Muscle of leg (tissue), 3 donors: ENCODE measurements at regions not wholly inside any gene's neighbourhood (a gene's known extent, or its start where the extent isn't known, plus 50 kb on each side); places are given as distances from the start of the nearest gene placed in this dataset.

Experiments used
- DNase-seq: peaks from one replicate; pipeline ENCODE4 v3.0.0; 2013
- H3K27ac ChIP-seq: one replicate; pipeline ENCODE4 v1.5.1; 2013; ENCODE audit warnings: mild to moderate bottlenecking, low read length, control low read depth
- H3K27me3 ChIP-seq: one replicate; pipeline ENCODE4 v1.6.1; 2013; ENCODE audit warnings: low read length; ENCODE audit not compliant: control insufficient read depth, insufficient read depth
- H3K36me3 ChIP-seq: one replicate; pipeline ENCODE4 v1.6.1; 2013; ENCODE audit warnings: low read length; ENCODE audit not compliant: control insufficient read depth, insufficient read depth
- H3K4me1 ChIP-seq: one replicate; pipeline ENCODE4 v1.6.1; 2013; ENCODE audit warnings: low read length; ENCODE audit not compliant: control insufficient read depth, insufficient read depth
- H3K4me3 ChIP-seq: one replicate; pipeline ENCODE4 v1.5.1; 2013; ENCODE audit warnings: low read length, control low read depth
- H3K9me3 ChIP-seq: replicated peaks from 2 replicates; pipeline ENCODE4 v1.6.1; 2013; ENCODE audit warnings: low read depth, low read length; ENCODE audit not compliant: control insufficient read depth
- WGBS: methylation state at CpG from one replicate; pipeline ENCODE4 v1.1.5; 2013; ENCODE audit warnings: missing lambda C conversion rate; ENCODE audit not compliant: insufficient coverage; 5-methylcytosine and 5-hydroxymethylcytosine counted together

- Histone ChIP-seq H3K27me3 (no peaks in the 10 kb centered on the region), H3K9me3 (no peaks in the 10 kb centered on the region), H3K27ac (no peak overlapping the region), H3K4me3 (no peak overlapping the region), H3K4me1 (no peaks in the 10 kb centered on the region), H3K36me3 (no peaks in the 10 kb centered on the region)
- no peak for DNase-seq
- no CpG with 5 or more reads among the region's 3 CpGs for WGBS
Observed at GRCh38 chr16:62602790-62603189, 566.6 kb upstream of the CDH8 start.

DNA sequence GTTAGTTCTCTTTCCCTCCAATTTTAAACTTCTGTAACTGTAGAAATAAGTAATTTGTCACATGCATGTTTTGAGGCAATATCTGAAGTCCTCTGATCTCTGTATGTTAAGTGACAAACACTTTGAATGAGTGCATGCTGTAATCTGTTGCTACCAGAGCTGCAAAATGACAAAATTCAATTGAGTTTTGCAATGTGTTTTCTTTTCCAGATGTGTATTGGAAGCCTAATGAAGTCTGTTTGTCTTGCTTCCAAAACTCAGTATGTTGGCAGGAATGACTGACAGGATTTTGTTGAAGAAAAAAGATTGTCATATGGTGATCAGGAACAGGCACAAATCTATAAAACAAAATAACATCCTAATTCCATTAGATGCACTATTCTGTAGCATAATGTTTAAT, 561.6 kb upstream of the CDH8 start:
- DNase-seq, result peak; percentile 46

DNA sequence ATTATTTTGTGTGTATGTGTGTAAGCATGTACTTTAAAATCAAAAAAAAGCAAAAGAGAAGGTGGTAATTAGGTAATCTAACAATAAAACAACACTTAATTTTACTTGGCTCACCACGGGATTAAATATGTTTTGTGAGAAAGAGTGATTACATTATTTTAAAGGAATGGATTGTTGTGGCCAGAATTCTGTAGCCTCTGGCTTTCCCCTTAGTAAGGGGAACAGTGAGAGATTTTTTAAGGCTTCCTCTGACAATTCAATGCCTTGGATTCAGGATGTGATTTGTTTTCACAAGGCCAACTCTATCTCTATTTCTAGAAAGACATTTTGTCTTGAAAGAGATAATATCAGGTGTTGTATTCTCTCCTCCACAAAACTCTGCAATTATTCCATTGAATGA, 560.3 kb upstream of the CDH8 start:
- DNase-seq, result peak; percentile 82
- Histone ChIP-seq H3K4me1 (no peaks in the 10 kb centered on the region), H3K27ac (no peak overlapping the region), H3K9me3 (no peaks in the 10 kb centered on the region), H3K4me3 (no peak overlapping the region), H3K27me3 (no peaks in the 10 kb centered on the region), H3K36me3 (no peaks in the 10 kb centered on the region)
- WGBS, result no CpG with 5 or more reads among the region's 1 CpG

More for the DNA sequence above, 561.6 kb upstream of the CDH8 start:
- Histone ChIP-seq H3K36me3 (no peaks in the 10 kb centered on the region), H3K27ac (no peak overlapping the region), H3K27me3 (no peaks in the 10 kb centered on the region), H3K9me3 (no peaks in the 10 kb centered on the region), H3K4me3 (no peak overlapping the region), H3K4me1 (no peaks in the 10 kb centered on the region)

DNA sequence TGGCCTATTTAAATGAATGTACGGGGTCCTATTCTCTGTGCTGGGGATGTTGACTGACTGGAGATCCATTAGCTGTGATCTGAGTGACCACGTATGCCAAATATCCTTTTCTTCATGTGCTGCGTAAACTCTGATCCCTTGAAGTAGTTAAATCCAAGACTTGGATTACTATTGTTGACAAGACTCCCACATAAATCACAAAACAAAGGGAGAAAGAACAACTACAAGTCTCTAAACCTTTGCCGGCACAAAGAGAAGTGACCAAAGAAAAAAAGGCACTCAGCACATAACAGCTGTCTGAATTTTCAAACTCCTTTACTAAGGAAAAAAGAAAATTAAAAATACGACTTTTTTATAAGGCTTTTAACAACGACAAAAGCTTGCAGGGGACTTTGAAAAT, 559.9 kb upstream of the CDH8 start:
- no peaks in the 10 kb centered on the region for H3K36me3 ChIP-seq
- no peaks in the 10 kb centered on the region for H3K9me3 ChIP-seq
- peak; percentile 23 for DNase-seq
- no peaks in the 10 kb centered on the region for H3K4me1 ChIP-seq
- H3K27ac ChIP-seq, result no peak overlapping the region
- H3K4me3 ChIP-seq, result no peak overlapping the region
- H3K27me3 ChIP-seq, result no peaks in the 10 kb centered on the region
- WGBS, result no CpG with 5 or more reads among the region's 6 CpGs

GRCh38 chr16:62586128-62586862, 550.1 kb upstream of the CDH8 start:
- 72% methylated on average over 2 of the region's 3 CpGs for WGBS
- no peaks in the 10 kb centered on the region for H3K27me3 ChIP-seq
- H3K9me3 ChIP-seq, result peaks cover 2% of the 10 kb centered on the region
- no peak overlapping the region for H3K27ac ChIP-seq
- no peaks in the 10 kb centered on the region for H3K36me3 ChIP-seq
- no peak for DNase-seq
- no peak overlapping the region for H3K4me3 ChIP-seq
- H3K4me1 ChIP-seq, result no peaks in the 10 kb centered on the region

- DNase-seq, result peak; percentile 28
- Histone ChIP-seq H3K4me1 (no peaks in the 10 kb centered on the region), H3K4me3 (no peak overlapping the region), H3K36me3 (no peaks in the 10 kb centered on the region), H3K27ac (no peak overlapping the region), H3K9me3 (peaks cover 2% of the 10 kb centered on the region), H3K27me3 (no peaks in the 10 kb centered on the region)
- no CpG with 5 or more reads among the region's 2 CpGs for WGBS
Observed at GRCh38 chr16:62585041-62585545, 548.9 kb upstream of the CDH8 start.

GRCh38 chr16:62583414-62583813, 547.2 kb upstream of the CDH8 start:
- Histone ChIP-seq H3K27ac (no peak overlapping the region), H3K9me3 (peaks cover 2% of the 10 kb centered on the region), H3K27me3 (no peaks in the 10 kb centered on the region), H3K4me3 (no peak overlapping the region), H3K4me1 (no peaks in the 10 kb centered on the region), H3K36me3 (no peaks in the 10 kb centered on the region)
- no CpG with 5 or more reads among the region's 2 CpGs for WGBS
- peak; percentile 41 for DNase-seq

GRCh38 chr16:62573466-62573865, 537.2 kb upstream of the CDH8 start:
- Histone ChIP-seq H3K9me3 (no peaks in the 10 kb centered on the region), H3K4me1 (no peaks in the 10 kb centered on the region), H3K36me3 (no peaks in the 10 kb centered on the region), H3K4me3 (no peak overlapping the region), H3K27me3 (no peaks in the 10 kb centered on the region), H3K27ac (no peak overlapping the region)
- DNase-seq, result no peak
- WGBS, result no CpG with 5 or more reads among the region's 1 CpG

- peak; percentile 75 for DNase-seq
- Histone ChIP-seq H3K27me3 (no peaks in the 10 kb centered on the region), H3K27ac (no peak overlapping the region), H3K4me3 (no peak overlapping the region), H3K4me1 (no peaks in the 10 kb centered on the region), H3K36me3 (no peaks in the 10 kb centered on the region), H3K9me3 (no peaks in the 10 kb centered on the region)
- no CpG with 5 or more reads among the region's 2 CpGs for whole genome bisulfite sequencing
Observed at GRCh38 chr16:62568926-62569325, 532.7 kb upstream of the CDH8 start.

DNA sequence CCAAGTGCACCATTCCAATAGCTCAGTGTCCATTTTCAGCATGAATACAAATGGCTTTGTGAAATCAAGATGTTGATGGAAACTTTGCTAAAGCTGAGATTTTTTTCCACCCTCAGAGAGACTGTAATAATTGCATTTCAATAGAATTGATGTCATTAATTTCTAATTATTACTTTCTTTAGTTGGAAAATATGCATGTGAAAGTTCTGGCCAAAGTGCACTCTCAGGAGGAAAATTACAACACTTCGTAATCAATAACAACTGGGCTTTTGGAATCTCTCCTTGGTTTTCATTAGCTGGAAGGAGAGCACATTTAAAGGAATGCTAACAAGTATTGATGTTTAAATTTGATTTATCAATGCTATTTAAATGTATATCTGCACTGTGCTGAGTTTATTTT, 529.5 kb upstream of the CDH8 start:
- Histone ChIP-seq H3K27ac (no peak overlapping the region), H3K27me3 (no peaks in the 10 kb centered on the region), H3K4me1 (no peaks in the 10 kb centered on the region), H3K9me3 (no peaks in the 10 kb centered on the region), H3K36me3 (no peaks in the 10 kb centered on the region), H3K4me3 (no peak overlapping the region)
- peak; percentile 61 for DNase-seq
- WGBS, result no CpG with 5 or more reads among the region's 1 CpG

GRCh38 chr16:62564291-62564690, 528.1 kb upstream of the CDH8 start:
- DNase-seq, result peak; percentile 65
- no peak overlapping the region for H3K4me3 ChIP-seq
- no peaks in the 10 kb centered on the region for H3K9me3 ChIP-seq
- no peaks in the 10 kb centered on the region for H3K27me3 ChIP-seq
- no peak overlapping the region for H3K27ac ChIP-seq
- no peaks in the 10 kb centered on the region for H3K36me3 ChIP-seq
- no CpG with 5 or more reads among the region's 2 CpGs for whole genome bisulfite sequencing
- no peaks in the 10 kb centered on the region for H3K4me1 ChIP-seq
